C4-2B (cell line): ENCODE measurements at regions not wholly inside any gene's neighbourhood (a gene's known extent, or its start where the extent isn't known, plus 50 kb on each side); places are given as distances from the start of the nearest gene placed in this dataset.
A peak's percentile ranks its signal among the peaks of the same experiment; 100 is the strongest.
"Not testable (repeated sequence)": the region's sequence is repeated elsewhere in the genome, so short reads cannot be mapped to it uniquely, and the experiment has no call there.

Source experiments
- H3K27ac ChIP-seq: fragments of 450-650 bp; 2 replicates; pipeline ENCODE4 v1.5.1; 2017
- TF ChIP-seq, protein P1 (sequence below): fragments of 450-650 bp; conservative IDR thresholded peaks from 2 replicates; pipeline ENCODE4 v1.5.1; 2017; ENCODE audit warnings: mild to moderate bottlenecking

DNA sequence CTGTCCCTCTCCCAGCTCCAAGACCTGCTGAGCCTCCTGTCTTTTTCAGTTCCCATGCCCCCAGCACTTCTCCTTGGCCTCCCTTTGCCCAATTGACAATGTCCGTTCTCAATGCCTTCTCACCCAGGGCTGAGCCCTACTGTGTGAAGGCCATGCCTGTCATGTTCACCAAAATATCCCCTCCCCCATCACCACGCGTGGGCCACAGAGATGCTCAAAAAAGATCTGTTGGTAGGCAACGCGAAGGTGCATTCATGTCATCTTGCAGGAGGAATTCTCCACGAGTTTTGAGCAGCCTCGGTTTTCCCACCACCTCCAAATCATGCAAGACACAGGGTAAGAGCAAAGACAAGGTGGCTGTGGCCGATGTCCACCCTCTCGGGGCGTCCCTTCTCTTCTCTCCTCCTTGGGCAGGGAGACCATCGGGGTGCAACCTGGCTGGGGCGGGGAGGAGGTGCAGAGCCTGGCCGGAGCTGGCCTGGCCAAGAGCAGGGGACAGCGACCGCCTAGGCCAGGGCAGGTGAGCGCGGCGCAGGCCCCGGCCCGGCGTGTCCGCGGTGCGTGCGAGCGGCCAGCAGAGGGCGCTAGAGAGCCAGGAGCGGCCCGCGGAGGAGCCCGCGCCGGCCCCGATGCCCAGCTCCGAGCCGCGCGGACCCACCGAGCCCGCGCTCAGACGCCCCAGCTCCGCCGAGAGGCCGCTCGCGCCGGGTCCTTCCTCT is 56.3 kb upstream of the KRTAP5-11 start:
- not testable (repeated sequence) for H3K27ac ChIP-seq
- TF ChIP-seq, protein P1, sequence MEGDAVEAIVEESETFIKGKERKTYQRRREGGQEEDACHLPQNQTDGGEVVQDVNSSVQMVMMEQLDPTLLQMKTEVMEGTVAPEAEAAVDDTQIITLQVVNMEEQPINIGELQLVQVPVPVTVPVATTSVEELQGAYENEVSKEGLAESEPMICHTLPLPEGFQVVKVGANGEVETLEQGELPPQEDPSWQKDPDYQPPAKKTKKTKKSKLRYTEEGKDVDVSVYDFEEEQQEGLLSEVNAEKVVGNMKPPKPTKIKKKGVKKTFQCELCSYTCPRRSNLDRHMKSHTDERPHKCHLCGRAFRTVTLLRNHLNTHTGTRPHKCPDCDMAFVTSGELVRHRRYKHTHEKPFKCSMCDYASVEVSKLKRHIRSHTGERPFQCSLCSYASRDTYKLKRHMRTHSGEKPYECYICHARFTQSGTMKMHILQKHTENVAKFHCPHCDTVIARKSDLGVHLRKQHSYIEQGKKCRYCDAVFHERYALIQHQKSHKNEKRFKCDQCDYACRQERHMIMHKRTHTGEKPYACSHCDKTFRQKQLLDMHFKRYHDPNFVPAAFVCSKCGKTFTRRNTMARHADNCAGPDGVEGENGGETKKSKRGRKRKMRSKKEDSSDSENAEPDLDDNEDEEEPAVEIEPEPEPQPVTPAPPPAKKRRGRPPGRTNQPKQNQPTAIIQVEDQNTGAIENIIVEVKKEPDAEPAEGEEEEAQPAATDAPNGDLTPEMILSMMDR = peak; percentile 53

DNA sequence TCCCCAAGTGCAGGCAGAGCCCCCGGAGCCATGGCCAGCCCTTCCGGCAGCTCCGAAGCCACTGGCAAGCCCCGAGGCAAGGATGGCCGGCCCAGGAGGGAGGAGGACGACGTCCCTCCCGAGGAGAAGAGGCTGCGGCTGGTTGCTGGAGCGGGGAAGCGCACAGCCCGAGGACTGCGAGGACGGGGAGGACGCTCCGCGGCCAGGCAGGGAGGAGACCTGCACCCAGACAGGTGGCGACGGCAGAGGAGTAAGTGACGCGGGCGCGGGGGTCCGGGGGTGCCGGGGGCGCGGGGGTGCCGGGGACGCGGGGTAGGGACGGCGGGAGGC is 56.8 kb upstream of the KRTAP5-11 start:
- TF ChIP-seq, protein P1 = peak; percentile 28

DNA sequence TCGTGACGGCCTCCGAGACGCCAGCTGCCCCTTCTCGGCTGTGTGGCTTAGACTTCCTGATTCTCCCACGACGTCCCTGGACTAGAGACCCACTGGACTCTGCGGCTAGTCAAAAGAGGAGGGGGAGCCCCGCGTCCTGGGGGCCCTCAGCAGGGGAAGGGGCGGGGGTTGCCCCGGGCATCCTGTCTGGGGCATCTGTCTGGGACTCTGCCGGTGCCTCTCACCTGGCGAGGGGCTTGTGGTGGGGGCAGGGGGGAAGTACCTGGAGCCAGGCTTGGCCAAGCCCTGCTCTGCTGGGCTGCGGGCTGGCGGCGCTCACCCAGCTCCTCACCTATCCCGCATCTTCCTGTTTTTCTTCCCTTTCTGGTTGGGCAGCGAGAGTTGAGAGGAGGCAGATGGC is 57.2 kb upstream of the KRTAP5-11 start:
- not testable (repeated sequence) for H3K27ac ChIP-seq

More for the DNA sequence above, 56.8 kb upstream of the KRTAP5-11 start:
- H3K27ac ChIP-seq = not testable (repeated sequence)

DNA sequence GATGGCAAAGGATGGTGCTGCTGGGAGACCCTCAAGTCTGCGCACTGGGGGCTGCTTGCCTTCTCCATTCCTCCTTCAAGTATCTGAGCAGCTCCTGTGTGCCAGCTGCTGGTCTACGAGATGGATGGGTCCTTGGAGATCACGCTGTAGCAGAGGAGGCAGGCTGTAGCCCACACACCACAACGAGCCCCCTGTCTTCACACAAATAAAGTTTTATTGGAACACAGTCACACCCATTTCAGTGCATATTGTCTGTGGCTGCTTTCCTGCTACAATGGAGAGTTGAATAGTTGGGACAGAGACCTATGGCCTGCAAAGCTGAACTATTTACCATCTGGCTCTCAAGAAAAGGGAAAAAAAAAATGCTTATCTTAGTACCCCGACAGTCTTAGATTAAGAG is 64.4 kb upstream of the KRTAP5-11 start:
- not testable (repeated sequence) for H3K27ac ChIP-seq

DNA sequence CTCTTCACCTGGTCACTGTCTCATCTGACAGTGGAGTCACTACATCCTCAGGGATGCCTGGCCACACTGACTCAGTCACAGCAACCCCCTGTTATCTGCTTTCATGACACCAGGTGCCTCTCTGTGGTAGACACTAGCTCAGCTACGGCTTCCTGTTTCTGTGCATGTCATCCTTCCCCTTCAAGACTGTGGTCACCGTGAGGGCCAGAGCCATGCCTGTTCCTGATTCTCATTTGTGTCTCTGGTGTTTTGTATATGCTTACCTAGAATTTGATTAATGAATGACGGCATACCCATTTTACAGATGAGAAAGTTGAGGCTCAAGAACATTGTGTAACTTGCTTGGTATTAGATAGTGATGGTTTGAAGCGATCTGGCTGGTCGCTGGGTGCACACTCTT is 70.3 kb upstream of the KRTAP5-11 start:
- not testable (repeated sequence) for H3K27ac ChIP-seq

DNA sequence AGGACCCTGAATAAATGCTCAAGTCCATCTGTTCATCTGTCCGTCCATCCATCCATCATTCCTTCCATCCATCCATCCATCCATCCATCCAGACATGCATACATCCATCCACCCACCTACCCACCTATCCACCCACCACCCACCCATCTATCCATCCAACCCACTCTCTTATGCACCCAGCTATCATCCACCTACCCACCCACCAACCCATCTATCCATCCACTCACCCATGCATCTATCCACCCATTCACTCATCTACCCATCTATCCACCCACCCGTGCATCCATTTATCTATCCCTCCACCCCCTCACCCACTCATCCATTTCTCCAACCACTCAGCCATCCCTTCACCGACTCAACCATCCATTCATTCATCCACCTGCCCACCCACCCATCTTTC is 71.7 kb upstream of the KRTAP5-11 start:
- not testable (repeated sequence) for H3K27ac ChIP-seq

DNA sequence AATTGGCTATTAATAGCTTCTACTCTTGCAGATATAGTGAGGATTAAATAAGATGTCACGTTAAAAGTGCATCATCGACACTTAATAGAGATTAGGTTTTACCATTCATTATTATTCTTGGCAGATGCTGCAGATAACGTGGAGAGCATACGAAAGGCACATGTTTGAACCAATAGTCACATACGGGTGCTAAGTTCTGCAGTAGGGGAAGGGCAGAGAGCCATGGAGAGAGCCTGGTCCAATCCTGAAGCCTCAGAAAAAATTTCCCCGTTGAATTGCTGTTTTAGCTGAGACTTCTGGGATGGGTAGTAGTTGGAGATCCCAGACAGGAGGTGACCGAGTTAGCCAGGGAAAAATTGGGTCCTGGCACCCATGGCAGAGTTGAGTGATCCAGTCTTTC is 72.4 kb upstream of the KRTAP5-11 start:
- H3K27ac ChIP-seq = not testable (repeated sequence)

DNA sequence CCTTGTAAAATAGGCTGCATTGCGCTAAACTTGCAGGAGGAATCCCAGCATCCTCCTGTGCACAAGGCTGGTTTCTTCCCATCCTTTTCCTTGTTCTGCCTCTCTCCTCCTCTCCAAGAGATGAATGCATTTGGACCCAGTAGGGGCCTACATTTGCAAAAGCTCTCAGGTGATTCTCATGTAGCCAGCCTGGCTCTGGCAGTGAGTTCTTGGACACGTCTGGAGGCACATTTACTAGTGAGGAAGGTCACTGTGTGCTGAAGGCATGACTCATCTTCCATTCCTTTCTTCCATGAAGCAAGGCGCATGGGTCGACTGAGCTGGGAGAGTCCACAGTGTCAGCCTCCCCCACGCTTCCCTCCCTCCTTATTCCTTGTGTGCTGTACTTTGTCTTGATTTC is 73.8 kb upstream of the KRTAP5-11 start:
- H3K27ac ChIP-seq = not testable (repeated sequence)

DNA sequence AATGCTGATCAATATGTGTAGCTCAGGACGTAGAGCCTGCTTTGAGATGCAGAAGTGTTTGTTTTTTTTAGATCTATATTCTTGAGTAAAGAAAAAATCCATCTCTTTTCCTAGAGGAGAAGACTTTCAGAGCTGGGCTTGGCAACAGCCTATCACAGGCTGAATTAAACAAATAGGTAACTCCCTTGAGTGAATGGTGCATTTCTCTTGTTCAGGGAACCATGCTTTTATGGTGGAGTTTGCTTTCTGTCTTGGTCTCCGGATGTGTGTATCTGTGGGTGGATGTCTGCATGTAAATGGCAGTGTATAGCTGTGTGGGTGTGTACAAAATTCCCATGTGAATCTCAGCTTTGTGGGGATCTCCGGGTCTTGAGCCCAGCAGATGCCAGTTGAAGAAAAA is 82.3 kb upstream of the KRTAP5-11 start:
- not testable (repeated sequence) for H3K27ac ChIP-seq

DNA sequence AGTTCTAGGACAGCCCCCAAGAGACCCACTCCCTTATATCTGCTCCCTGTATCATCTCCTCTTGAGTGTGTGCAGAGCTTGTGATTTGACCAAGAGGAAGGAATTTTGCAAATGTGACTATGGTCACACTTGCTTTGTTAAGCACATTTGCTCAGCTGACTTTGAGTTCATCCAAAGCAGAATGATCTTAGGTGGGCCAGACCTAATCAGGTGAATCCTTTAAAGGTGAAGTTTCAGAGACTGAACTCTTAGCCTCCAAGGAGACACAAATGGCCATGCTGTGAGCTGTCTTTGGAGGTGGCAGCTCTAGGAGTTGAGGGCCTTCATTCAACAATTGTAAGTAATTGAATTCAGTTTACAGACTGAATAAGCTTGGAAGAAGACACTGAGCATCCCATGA is 115.4 kb upstream of the KRTAP5-11 start:
- not testable (repeated sequence) for H3K27ac ChIP-seq

DNA sequence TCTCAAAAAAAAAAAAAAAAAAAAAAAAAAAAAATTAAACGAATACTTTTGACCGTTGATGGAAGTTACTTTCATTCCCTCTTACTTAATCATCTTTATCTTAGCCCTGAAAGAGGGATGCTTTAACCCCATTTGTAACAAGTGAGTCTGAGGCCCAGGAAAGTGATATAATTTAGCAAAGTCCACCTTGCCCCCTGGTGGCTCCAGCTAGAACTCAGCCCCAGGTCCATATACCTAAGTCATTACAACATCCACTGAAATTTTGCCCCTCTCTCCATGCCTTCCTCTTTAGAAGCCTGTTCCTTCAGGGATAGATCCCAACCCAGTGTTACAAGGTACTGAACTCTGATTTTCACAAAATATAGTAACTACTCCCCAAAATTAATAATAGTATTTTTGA is 116.3 kb upstream of the KRTAP5-11 start:
- H3K27ac ChIP-seq = not testable (repeated sequence)
- TF ChIP-seq, protein P1 = peak; percentile 32

DNA sequence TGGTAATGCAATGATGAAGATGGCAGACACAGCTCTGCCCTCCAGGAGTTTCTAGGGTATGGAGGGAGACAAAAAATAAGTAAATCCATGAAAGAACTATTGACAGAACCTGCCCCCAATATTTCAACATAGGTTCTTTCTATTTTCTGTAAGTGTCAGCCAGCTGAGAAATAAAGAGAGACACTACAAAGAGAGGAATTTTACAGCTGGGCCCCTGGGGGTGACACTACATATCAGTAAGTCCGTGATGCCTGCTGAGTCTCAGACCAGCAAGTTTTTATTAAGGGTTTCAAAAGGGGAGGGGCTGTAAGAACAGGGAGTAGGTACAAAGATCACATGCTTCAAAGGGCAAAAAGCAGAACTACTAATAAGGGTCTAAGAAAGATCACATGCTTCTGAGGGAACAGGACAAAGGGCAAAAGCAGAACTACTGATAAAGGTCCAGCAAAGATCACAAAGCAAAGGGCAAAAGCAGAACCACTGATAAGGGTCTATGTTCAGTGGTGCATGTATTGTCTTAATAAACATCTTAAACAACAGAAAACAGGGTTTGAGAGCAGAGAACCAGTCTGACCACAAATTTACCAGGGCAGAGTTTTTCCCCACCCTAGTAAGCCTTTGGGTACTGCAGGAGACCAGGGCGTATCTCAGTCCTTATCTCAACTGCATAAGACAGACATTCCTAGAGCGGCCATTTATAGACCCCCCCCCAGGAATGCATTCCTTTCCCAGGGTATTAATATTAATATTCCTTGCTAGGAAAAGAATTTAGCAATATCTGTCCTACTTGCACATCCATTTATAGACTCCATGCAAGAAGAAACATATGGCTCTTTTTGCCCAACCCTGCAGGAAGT is 119.0 kb upstream of the KRTAP5-11 start:
- H3K27ac ChIP-seq = not testable (repeated sequence)

DNA sequence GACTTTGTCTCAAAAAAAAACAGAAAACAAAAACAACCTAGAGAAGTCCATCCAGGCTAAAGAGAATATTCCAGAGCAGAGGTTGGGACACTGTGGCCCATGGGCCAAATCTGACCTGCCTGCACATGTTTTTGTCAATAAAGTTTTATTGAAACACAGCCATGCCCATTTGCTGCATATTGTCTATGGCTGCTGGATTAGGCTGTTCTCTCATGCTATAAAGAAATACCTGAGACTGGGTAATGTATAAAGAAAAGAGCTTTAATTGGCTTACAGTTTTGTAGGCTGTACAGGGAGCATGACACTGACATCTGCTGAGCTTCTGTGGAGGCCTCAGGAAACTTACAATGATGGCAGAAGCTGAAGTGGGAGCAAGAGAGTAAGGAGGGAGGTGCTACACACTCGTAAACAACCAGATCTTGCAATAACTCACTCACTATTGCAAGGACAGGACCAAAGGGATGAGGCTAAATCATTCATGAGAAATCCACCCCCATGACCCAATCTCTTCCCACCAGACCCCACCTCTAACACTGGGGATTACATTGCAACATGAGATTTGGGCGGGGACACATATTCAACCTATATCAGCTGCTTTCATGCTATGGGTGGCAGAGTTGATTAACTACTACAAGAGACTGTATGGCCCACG is 122.5 kb upstream of the KRTAP5-11 start:
- H3K27ac ChIP-seq = not testable (repeated sequence)

DNA sequence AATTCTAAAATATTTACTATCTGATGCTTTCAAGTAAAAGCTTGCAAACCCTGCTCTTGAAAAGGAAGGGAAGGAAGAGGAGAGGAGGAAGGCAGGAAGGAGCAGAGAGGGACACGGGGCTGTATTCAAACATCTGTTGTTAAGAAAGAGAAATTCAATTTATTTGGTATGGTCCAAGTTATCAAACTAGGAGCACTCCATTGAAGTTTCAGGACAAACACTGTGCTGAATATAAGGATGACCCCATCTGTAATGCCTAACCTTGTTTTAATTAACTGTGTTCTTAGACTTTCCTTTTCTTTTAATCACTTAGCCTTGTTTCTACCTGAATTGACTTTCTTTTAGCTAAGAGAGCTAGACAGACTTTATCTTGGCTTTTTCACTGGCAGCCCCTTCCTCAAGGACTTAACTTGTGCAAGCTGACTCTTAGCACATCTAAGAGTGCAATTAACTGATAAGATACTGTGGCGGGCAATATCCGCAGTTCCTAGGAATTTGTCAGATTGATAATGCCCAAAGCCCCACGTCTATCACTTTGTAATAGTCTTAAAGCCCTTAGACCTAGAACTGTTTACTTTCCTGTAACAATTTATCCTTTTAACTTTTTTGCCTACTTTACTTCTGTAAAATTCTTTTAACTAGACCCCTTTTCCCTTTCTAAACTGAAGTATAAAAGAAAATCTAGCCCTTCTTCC is 123.2 kb upstream of the KRTAP5-11 start:
- H3K27ac ChIP-seq = not testable (repeated sequence)

DNA sequence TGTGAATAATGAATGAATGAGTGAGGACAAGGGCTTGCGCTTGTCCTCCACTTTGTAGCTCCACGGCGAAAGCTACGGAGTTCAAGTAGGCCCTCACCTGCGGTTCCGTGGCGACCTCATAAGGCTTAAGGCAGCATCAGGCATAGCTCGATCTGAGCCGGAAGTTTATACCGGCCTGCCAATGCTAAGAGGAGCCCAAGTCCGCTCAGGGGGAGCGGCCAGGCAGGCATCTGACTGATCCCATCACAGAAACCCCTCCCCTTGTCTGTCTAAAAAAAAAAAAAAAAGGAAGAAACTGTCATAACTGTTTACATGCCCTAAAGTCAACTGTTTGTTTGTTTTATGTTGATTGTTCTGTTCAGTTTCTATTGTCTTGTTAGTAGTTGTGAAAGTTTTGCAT is 124.4 kb upstream of the KRTAP5-11 start:
- H3K27ac ChIP-seq = not testable (repeated sequence)

DNA sequence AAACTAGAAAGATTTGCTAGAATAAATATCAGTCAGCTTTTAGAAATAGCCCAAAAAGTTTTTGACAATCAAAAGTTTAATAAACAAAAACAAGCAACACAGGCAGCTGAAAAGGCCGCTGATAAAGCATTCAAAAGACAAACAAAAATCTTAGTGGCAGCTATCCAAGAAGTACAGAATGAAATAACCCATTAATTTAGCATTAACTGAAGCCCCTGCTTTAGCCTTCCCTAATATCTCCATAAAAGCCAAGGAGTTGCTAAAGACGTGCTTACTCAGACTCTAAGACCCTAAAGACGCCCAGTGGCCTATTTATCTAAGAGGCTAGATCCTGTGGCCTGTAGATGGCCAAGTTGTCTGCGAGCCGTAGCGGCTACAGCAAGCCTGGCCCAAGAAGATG is 123.5 kb upstream of the DEFB108B start:
- not testable (repeated sequence) for H3K27ac ChIP-seq

DNA sequence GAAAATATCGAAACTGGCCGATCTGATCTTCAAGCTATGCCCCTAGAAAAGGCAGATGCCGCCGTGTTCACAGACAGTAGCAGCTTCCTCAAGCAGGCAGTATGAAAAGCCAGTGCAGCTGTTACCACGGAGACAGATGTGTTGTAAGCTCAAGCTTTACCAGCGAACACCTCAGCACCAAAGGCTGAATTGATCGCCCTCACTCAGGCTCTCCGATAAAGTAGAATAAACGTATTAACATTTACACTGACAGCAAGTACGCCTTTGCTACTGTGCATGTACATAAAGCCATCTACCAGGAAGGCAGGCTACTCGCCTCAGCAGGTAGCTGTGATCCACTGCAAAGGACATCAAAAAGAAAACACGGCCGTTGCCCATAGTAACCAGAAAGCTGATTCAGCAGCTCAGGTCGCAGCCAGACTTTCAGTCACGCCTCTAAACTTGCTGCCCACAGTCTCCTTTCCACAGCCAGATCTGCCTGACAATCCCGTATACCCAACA is 122.8 kb upstream of the DEFB108B start:
- not testable (repeated sequence) for H3K27ac ChIP-seq
